Tibial nerve (tissue), 4 donors: ENCODE measurements at regions not wholly inside any gene's neighbourhood (a gene's known extent, or its start where the extent isn't known, plus 50 kb on each side); places are given as distances from the start of the nearest gene placed in this dataset.

Source experiments
- DNase-seq, 2 donors: peaks; one replicate each; pipeline ENCODE4 v3.0.0-alpha.2; 2019; ENCODE audit warnings: low spot score in 2 of 2
- H3K27ac ChIP-seq, 4 donors: fragments of 200-600 bp; sonication (generic) in 3 of 4; one replicate each; pipeline ENCODE4 v1.5.1; 2017 to 2019; ENCODE audit warnings: mild to moderate bottlenecking in 1 of 4
- H3K27me3 ChIP-seq, 2 donors: fragments of 200-600 bp; sonication (generic) in 1 of 2; one replicate each; pipeline versions ENCODE4 v1.5.1 to v1.6.0; 2017 to 2019
- H3K36me3 ChIP-seq, 3 donors: fragments of 200-600 bp; sonication (generic); one replicate each; pipeline ENCODE4 v1.5.1; 2018 to 2019
- H3K4me1 ChIP-seq, 4 donors: fragments of 200-600 bp; sonication (generic) in 3 of 4; one replicate each; pipeline ENCODE4 v1.5.1; 2017 to 2019
- H3K4me3 ChIP-seq, 4 donors: fragments of 200-600 bp; sonication (generic) in 3 of 4; one replicate each; pipeline ENCODE4 v1.5.1; 2017 to 2019; ENCODE audit warnings: mild to moderate bottlenecking in 1 of 4, moderate library complexity in 1 of 4
- H3K9me3 ChIP-seq, 4 donors: fragments of 200-600 bp; sonication (generic) in 3 of 4; one replicate each; pipeline ENCODE4 v1.5.1; 2017 to 2019
- CTCF ChIP-seq, 5 experiments: fragments of 200-600 bp in 3 of 5; fragments of 450-650 bp in 2 of 5; sonication (generic) in 3 of 5; IDR thresholded peaks; one replicate each; pipeline ENCODE4 v1.5.1; 2016 to 2019; ENCODE audit warnings: antibody characterized with exemption in 5 of 5, mild to moderate bottlenecking in 3 of 5, moderate library complexity in 2 of 5
- EP300 ChIP-seq, 2 donors: sonication (generic); formaldehyde crosslinking; IDR thresholded peaks; one replicate each; pipeline ENCODE4 v1.6.1; 2017; ENCODE audit warnings: antibody characterized with exemption in 2 of 2, mild to moderate bottlenecking in 1 of 2
- POLR2A ChIP-seq, 2 donors: fragments of 450-650 bp; IDR thresholded peaks; one replicate each; pipeline ENCODE4 v1.6.1; 2017; ENCODE audit warnings: antibody characterized with exemption in 2 of 2, mild to moderate bottlenecking in 2 of 2, moderate library complexity in 2 of 2
- WGBS, 2 donors: methylation state at CpG; one replicate each; pipeline ENCODE4 v1.1.5; 2018; 5-methylcytosine and 5-hydroxymethylcytosine counted together

DNA sequence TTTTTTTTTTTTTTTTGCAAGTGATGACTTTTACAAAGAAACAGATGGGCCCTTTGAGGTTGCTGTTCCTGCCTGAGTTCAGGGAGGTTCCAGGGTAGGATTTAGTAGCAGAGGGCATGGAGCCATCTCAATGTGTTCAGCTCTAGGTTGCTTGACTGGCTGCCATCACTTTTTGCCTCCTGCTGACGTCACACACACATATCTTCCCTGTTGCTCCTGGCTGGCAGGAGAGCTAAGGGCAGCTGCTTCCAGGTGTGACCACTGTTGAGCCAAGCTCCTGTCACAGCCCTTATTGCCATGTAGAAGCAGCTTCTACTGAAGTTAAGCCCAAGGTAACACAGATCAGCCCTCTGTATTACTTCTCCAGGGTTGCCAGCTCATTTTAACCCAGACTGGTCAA lies 394.2 kb upstream of the SPRED2 start:
- no peaks in the 10 kb centered on the region for H3K27me3 ChIP-seq
- H3K4me1 ChIP-seq, result no peaks in the 10 kb centered on the region
- DNase-seq, result no peak
- no peaks in the 10 kb centered on the region for H3K36me3 ChIP-seq
- H3K4me3 ChIP-seq, result no peak overlapping the region
- H3K27ac ChIP-seq, result no peak overlapping the region
- H3K9me3 ChIP-seq, result peaks cover 0 to 10% (median 0%) of the 10 kb centered on the region in 4 donors
- WGBS, 2 donors, result 70 to 86% methylated on average over 1 of the region's 1 CpG
- no peak for TF ChIP-seq EP300 (IDR thresholded peaks at IDR 0.05)

DNA sequence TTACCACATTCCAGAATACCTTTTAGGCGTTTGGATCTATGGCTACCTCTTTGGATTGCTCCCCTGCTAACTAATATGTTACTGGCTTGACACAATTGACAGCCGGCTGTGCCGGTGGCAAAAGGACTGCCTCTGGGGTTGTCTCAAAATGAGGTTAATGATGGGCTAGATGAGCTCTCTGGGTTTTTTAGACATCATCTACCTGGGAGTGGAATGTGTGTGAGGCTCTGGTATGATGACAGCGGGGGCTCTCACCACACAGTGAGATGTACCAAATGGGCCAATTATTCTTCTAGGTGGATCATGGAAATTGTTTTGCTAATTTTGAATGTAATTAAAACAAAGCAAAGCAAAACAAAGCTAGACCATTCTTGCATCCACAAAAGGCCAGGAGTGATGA lies 391.1 kb upstream of the SPRED2 start:
- DNase-seq, result no peak
- Histone ChIP-seq H3K4me3 (no peak overlapping the region), H3K9me3 (peaks cover 0 to 10% (median 0%) of the 10 kb centered on the region in 4 donors), H3K36me3 (no peaks in the 10 kb centered on the region), H3K27me3 (no peaks in the 10 kb centered on the region), H3K4me1 (no peaks in the 10 kb centered on the region), H3K27ac (no peak overlapping the region)
- TF ChIP-seq EP300 (IDR thresholded peaks at IDR 0.05) (no peak), POLR2A (IDR thresholded peaks at IDR 0.05) (no peak), CTCF (IDR thresholded peaks at IDR 0.05) (no peak)
- 51 to 58% methylated on average over 4 of the region's 4 CpGs for WGBS, 2 donors

- peaks cover 0 to 10% (median 0%) of the 10 kb centered on the region in 4 donors for H3K9me3 ChIP-seq
- TF ChIP-seq CTCF (IDR thresholded peaks at IDR 0.05) (no peak), EP300 (IDR thresholded peaks at IDR 0.05) (no peak), POLR2A (IDR thresholded peaks at IDR 0.05) (no peak)
- no peaks in the 10 kb centered on the region for H3K36me3 ChIP-seq
- no peak overlapping the region for H3K4me3 ChIP-seq
- H3K27ac ChIP-seq, result no peak overlapping the region
- DNase-seq, result no peak
- H3K27me3 ChIP-seq, result no peaks in the 10 kb centered on the region
- WGBS, 2 donors, result 90 to 92% methylated on average over 6 of the region's 6 CpGs
- H3K4me1 ChIP-seq, result no peaks in the 10 kb centered on the region
These were observed 388.1 kb upstream of the SPRED2 start for GRCh38 chr2:65820454-65820853.

DNA sequence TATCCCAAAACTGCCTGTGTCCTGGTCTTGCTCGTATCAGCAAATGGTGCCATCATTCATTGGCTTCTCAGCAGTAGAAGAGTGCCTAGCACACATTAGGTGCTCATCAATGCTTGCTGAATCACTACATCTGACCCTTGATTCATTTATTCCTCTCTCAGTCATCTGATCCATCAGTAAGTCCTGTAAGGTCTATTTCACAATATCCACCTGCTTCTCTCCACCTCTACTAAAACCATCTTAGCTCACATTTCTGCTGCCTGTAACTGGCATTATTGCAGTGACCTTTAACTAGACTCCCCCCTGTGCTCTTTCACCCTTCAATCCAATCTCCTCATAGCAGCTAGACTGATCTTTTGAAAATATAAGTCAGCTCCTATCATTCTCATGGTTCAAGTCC lies 387.6 kb upstream of the SPRED2 start:
- Histone ChIP-seq H3K27me3 (no peaks in the 10 kb centered on the region), H3K9me3 (peaks cover 0 to 10% (median 0%) of the 10 kb centered on the region in 4 donors), H3K4me1 (no peaks in the 10 kb centered on the region), H3K4me3 (no peak overlapping the region), H3K36me3 (no peaks in the 10 kb centered on the region), H3K27ac (no peak overlapping the region)
- 84 to 100% methylated on average over 1 of the region's 1 CpG for WGBS, 2 donors
- no peak for TF ChIP-seq EP300 (IDR thresholded peaks at IDR 0.05)
- TF ChIP-seq POLR2A (IDR thresholded peaks at IDR 0.05), result no peak
- TF ChIP-seq CTCF (IDR thresholded peaks at IDR 0.05), result no peak
- no peak for DNase-seq

DNA sequence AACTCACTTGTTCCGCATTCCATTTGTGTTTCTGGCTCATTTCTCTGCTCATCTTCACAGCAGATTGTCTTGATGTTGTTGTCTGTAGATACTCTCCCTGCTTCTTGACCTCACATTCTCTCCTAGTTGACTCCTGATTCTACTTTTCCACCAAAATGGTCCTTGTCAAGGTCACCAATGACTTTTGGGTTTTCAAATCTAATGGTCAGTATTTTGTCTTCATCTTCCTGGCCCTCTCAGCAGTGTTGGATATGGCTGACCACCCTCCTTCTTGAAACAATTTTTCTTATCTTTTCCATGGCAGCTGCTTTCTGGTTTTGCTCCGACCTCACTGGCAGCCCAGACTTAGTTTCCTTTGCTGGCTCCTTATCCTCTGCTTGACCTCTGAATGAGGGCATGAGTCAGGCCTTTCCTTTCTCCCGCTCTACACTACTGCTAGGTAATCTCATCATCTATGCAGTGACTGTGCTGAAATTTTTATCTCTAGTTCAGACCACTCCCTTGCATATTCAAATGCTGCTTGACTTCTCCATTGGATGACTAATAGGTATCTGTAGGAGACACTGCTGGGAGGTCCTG lies 386.6 kb upstream of the SPRED2 start:
- H3K27ac ChIP-seq, result no peak overlapping the region
- TF ChIP-seq EP300 (IDR thresholded peaks at IDR 0.05) (no peak), POLR2A (IDR thresholded peaks at IDR 0.05) (no peak), CTCF (IDR thresholded peaks at IDR 0.05) (no peak)
- H3K9me3 ChIP-seq, result peaks cover 0 to 10% (median 0%) of the 10 kb centered on the region in 4 donors
- 71 to 76% methylated on average over 3 of the region's 3 CpGs for WGBS, 2 donors
- no peak overlapping the region for H3K4me3 ChIP-seq
- no peak for DNase-seq
- no peaks in the 10 kb centered on the region for H3K36me3 ChIP-seq
- no peaks in the 10 kb centered on the region for H3K4me1 ChIP-seq
- no peaks in the 10 kb centered on the region for H3K27me3 ChIP-seq
